Amniotic epithelial cell (primary cell): ENCODE measurements at regions not wholly inside any gene's neighbourhood (a gene's known extent, or its start where the extent isn't known, plus 50 kb on each side); places are given as distances from the start of the nearest gene placed in this dataset.

Experiments
- DNase-seq: peaks from one replicate; pipeline ENCODE4 v3.0.0-alpha.2; 2010; ENCODE audit warnings: low read depth

DNA sequence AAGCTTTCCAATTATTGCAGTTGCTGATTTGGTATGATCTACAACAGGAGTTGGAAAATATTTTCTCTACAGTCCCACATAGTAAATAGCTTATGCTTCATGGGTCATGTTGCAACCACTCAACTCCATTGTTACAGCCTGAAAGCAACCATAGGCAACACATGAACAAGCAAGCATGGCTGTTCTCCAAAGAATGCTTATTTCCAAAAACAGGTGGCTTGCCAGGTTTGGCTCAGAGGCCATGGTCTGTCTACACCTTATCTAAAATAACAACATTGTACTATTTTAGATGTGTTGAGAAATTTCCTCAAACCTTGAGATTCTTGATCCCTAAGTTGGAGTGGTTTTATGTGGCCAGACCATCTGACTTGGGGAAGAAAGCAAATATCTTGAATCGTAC, 153.9 kb upstream of the MPPED2 start:
- no peak for DNase-seq

GRCh38 chr11:30735946-30736345, 149.8 kb upstream of the MPPED2 start:
- DNase-seq, result no peak

GRCh38 chr11:30733748-30734147, 147.6 kb upstream of the MPPED2 start:
- DNase-seq, result no peak

- no peak for DNase-seq
These were observed 143.9 kb upstream of the MPPED2 start for GRCh38 chr11:30730011-30730410.

GRCh38 chr11:30729187-30729713, 143.1 kb upstream of the MPPED2 start:
- DNase-seq, result peak; percentile 24

- DNase-seq, result no peak
These were observed 139.6 kb upstream of the MPPED2 start for GRCh38 chr11:30725645-30726195.

DNA sequence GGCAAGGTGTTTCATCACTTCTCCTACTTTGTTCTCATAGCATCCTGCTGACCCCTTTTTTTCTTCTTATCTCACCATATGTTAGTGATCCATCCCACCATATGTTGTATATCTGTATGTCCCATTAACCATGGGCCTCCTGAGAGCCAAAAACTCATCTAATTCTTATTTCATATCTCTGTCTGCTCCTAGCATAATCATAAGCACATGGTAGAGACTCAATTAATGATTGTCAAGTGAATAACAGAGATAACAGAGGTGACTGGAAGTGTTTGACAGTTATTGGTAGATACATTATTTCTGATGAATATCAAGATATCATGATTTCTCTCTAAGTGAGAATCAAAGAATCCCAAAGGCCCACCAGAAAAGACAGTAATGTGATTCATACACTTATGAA, 138.1 kb upstream of the MPPED2 start:
- no peak for DNase-seq

- no peak for DNase-seq
These were observed 133.2 kb upstream of the MPPED2 start for GRCh38 chr11:30719371-30719770.

- no peak for DNase-seq
These were observed 131.5 kb upstream of the MPPED2 start for GRCh38 chr11:30717641-30718040.

DNA sequence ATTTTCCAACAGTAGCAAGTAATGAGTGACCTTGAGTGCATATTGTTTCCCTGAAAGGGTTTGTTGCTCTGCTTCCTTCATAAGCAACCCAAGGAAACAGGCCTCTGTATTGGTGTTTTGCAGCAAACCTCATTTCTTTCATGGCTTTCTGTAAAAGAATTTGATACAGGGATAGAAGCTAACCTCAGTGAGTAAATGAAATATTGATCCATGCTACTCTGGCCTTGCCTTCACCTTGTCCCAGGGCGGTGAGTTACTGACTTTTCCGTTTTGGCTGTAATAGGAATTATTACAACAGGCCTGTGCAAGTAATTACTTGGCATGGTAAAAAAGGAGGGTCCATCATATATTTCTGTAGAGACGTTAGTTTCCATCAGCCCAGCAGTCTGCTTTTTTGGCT, 130.9 kb upstream of the MPPED2 start:
- DNase-seq, result no peak

DNA sequence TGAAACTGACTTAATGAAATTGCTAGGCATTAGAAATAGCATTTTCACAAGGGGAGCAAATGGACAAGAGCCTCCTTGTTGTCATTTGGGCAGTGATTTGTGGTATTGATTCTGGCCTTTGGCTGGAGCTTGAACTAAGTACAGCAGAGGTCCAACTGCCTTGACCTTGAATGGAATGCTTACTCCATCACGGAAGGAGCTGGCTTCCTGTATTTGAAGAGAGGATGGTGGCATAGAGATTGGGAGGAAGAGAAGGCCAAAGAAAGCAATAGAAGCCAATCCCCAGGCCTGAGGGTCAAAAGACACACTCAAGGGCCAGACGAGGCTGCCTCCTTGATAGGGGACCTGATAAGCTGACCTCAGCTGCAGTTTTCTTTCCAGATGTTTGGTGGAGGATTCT, 126.6 kb upstream of the MPPED2 start:
- no peak for DNase-seq

DNA sequence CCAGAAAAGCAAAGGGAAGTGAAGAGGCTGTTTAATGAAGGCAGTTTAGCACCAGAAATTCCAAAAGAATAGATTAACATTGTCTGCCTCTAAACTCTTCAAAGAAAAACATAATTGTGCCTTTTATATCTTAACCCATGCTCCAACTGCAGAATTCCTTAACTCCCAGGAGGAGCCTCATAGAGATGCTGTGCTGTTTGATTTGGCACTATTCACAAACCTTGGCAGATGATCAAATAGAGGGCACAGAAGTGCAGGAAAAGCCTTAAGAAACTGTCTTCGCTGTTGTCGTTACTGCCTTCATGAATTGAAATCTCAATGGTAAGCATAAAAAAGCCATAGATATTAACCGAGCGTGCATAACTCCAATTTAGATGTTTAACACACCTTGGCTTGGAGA, 124.1 kb upstream of the MPPED2 start:
- DNase-seq, result no peak

DNA sequence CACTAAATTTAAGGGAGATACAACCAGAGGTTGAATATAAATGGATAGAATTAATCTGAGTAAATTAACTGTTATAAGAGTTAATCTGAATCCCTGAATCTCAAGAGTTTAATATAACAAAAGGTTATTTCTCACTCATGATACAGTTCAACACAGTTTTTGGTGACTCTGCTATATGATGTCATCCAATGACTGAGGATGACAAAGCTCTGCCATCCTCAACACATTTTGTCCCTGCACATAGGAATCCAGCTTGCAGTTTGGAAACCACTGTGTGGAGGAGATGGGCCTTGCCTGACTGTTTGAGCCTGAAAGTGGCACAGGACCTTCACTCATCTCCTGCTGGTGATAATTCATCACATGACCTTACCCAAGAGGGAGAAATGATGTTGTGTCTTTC, 121.0 kb upstream of the MPPED2 start:
- DNase-seq, result no peak

DNA sequence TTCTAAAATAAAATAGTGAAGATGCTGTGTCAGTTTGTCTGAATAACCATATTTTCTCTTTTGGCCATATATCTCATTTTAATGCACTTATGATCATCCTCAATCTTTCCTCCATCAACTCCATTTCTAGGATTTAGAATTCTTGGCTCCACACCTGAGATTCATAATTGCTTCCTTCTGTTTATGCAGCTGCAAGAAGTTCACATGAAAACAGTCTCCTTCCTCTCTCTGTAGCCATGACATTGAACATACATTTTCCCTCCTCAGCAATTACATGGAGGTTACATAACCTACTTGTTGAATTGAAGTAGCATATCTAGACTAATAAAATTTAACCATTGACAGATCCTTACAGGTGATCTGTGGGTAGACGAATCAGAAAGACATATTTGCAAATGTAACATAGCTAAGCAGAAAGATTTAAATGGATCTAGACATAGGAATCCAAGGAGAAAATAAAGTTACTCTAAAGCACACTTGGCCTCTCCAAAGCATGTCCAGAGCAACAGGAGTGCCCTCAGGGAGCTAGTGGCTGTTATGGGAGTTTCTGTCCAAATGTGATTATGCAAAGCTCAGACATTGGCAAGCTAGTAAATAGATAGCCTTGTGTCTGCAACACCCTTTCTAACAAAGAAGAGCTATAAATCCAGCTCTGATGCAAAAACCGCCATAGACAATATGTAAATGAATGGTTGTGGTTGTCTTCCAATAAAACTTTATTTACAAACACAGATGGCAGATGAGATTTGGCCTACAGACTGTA, 119.9 kb upstream of the MPPED2 start:
- DNase-seq, result no peak

GRCh38 chr11:30698425-30698824, 112.3 kb upstream of the MPPED2 start:
- no peak for DNase-seq

GRCh38 chr11:30697032-30697431, 110.9 kb upstream of the MPPED2 start:
- no peak for DNase-seq

DNA sequence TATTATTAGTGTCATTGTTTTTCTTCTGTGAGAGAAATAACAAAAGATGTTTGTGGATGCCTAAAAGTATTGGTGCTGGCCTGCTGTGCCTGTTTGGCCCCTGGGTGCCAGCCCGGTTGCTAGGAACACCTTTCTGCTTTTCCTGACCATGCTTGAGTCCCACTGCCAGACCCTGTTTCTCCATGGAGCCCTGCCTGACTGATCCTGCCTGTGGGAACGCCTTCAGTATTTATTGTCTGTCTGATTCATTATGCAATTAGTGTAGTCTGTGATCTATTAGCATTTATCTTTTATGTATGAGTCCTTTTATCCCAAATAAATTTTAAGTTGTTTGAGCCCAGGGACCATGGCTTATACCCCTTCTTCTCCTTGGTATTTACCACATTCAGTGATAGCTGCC, 98.6 kb upstream of the MPPED2 start:
- DNase-seq, result no peak

GRCh38 chr11:30683176-30683575, 97.0 kb upstream of the MPPED2 start:
- DNase-seq, result peak; percentile 79

DNA sequence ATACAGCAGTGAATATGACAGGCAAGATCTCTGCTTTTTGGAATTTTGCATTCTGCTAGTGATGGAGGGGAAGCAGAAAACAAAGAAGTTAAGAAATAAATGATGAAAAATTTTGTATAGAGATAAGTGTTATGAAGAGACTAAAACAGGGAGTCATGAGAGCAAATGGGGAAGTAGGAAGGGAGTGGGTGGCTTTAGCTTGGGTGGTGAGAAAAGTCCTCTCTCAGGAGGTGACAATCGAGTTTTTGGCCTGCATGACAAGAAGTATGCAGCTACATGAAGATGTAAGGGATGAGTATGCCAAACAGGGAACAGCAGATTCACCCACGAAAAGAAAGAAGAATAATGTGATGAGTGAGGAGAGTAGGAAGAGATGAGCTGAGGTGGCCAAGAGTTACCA, 80.7 kb upstream of the MPPED2 start:
- DNase-seq, result no peak

DNA sequence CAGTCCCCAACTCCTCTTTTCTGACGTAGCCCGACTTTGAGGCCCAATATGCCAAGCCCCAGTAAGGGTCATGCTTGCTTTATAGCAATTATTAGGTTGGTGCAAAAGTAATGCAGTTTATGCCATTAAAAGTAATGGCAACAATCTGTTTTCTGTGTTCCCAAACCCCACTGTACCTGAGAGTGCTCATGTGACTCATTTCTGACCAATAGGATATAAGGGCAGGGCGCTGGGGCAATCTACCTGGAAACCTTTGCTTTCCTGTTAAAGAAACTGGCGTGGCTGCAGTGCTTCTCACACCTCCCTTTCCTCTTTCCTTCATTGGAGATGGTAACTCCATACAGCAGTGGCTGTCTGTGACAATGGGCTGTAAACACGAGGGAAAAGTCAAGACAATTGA, 78.9 kb upstream of the MPPED2 start:
- DNase-seq, result no peak

DNA sequence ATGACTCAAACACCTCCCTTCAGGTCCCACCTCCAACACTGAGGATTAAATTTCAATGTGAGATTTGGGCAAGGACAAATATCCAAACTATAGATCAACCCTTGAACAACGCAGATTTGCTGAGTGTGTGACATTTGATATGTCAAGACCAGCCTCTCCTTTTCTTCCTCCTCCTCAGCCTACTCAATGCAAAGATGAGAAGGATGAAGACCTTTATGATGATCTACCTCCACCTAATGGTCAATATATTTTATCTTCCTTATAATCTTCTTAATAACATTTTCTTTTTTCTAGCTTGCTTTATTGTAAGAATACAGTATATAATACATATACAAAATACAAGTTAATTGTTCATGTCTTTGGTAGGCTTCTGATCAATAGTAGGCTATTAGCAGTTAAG, 67.5 kb upstream of the MPPED2 start:
- no peak for DNase-seq

GRCh38 chr11:30652801-30653200, 66.6 kb upstream of the MPPED2 start:
- DNase-seq, result no peak

DNA sequence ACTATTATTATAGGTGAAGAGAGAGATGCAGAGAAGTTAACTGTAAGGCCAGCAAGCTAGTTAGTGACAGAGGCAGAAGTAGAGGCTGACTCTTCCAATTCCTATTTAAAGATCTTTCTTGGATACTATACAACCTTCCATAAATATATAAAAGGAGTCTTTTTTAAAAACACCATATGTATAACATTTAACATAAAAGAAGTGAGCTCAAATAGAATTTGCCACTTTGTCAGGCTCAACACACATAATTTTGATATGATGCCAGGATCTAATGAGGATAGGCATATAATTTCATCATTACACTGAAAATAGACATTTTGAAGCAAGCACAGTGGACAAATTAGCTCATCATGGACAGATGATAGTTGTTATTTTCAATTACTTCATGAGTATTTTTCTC, 64.1 kb upstream of the MPPED2 start:
- no peak for DNase-seq
